ENCODE measurements at regions not wholly inside any gene's neighbourhood (a gene's known extent, or its start where the extent isn't known, plus 50 kb on each side); places are given as distances from the start of the nearest gene placed in this dataset.

DNA sequence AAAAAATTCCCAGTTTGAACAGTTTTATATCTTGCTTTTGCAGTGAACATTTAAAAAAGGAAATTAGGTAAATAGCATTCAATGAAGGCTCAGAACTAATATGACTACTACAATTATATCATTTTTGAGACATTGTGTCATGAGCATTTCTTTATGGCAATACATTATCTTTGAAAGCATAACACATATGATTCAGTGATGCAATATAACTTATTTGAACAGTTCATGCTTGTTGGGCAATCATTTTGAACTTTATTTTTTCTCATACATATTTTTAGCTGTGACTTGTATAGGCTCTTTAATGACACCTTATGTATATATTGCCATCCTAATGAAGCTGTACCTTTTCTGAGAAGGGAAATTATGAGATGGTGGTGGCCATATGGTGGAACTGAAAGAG lies 828.6 kb upstream of the NR2F2 start (continued):
- TF ChIP-seq ETS1 (IDR thresholded peaks at IDR 0.05) = no peak
- no peak for TF ChIP-seq EZH2 (IDR thresholded peaks at IDR 0.05; ENCODE audit: low read depth, unreplicated experiment)
- TF ChIP-seq, protein P1, sequence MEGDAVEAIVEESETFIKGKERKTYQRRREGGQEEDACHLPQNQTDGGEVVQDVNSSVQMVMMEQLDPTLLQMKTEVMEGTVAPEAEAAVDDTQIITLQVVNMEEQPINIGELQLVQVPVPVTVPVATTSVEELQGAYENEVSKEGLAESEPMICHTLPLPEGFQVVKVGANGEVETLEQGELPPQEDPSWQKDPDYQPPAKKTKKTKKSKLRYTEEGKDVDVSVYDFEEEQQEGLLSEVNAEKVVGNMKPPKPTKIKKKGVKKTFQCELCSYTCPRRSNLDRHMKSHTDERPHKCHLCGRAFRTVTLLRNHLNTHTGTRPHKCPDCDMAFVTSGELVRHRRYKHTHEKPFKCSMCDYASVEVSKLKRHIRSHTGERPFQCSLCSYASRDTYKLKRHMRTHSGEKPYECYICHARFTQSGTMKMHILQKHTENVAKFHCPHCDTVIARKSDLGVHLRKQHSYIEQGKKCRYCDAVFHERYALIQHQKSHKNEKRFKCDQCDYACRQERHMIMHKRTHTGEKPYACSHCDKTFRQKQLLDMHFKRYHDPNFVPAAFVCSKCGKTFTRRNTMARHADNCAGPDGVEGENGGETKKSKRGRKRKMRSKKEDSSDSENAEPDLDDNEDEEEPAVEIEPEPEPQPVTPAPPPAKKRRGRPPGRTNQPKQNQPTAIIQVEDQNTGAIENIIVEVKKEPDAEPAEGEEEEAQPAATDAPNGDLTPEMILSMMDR (conservative IDR thresholded peaks at IDR 0.05; ENCODE audit: low read depth in 2 of 2) = no peak
- TF ChIP-seq STAT1 (IDR thresholded peaks at IDR 0.05; ENCODE audit: unreplicated experiment) = no peak
- TF ChIP-seq NANOG (IDR thresholded peaks at IDR 0.05; ENCODE audit: borderline replicate concordance) = no peak
- no peak for TF ChIP-seq JUNB (IDR thresholded peaks at IDR 0.05; ENCODE audit: unreplicated experiment)
- no peak for TF ChIP-seq EZH2phosphoT487 (IDR thresholded peaks at IDR 0.05; ENCODE audit: unreplicated experiment)
- no peak for TF ChIP-seq ZNF331 (CRISPR knock-in tag; IDR thresholded peaks at IDR 0.05; ENCODE audit: low read depth)
- TF ChIP-seq POLR2AphosphoS5 (IDR thresholded peaks at IDR 0.05; ENCODE audit: low read depth) = no peak
- TF ChIP-seq, protein P2, sequence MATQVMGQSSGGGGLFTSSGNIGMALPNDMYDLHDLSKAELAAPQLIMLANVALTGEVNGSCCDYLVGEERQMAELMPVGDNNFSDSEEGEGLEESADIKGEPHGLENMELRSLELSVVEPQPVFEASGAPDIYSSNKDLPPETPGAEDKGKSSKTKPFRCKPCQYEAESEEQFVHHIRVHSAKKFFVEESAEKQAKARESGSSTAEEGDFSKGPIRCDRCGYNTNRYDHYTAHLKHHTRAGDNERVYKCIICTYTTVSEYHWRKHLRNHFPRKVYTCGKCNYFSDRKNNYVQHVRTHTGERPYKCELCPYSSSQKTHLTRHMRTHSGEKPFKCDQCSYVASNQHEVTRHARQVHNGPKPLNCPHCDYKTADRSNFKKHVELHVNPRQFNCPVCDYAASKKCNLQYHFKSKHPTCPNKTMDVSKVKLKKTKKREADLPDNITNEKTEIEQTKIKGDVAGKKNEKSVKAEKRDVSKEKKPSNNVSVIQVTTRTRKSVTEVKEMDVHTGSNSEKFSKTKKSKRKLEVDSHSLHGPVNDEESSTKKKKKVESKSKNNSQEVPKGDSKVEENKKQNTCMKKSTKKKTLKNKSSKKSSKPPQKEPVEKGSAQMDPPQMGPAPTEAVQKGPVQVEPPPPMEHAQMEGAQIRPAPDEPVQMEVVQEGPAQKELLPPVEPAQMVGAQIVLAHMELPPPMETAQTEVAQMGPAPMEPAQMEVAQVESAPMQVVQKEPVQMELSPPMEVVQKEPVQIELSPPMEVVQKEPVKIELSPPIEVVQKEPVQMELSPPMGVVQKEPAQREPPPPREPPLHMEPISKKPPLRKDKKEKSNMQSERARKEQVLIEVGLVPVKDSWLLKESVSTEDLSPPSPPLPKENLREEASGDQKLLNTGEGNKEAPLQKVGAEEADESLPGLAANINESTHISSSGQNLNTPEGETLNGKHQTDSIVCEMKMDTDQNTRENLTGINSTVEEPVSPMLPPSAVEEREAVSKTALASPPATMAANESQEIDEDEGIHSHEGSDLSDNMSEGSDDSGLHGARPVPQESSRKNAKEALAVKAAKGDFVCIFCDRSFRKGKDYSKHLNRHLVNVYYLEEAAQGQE (IDR thresholded peaks at IDR 0.05; ENCODE audit: unreplicated experiment) = no peak
- TF ChIP-seq ZNF114 (CRISPR knock-in tag; IDR thresholded peaks at IDR 0.05) = no peak

GRCh38 chr15:95503107-95503506 lies 827.4 kb upstream of the NR2F2 start:
- no peaks in the 10 kb centered on the region for H3K9me2 ChIP-seq (ENCODE audit: insufficient read depth)
- H3K4me3 ChIP-seq = no peak overlapping the region
- no peaks in the 10 kb centered on the region for H3K27me3 ChIP-seq (ENCODE audit: insufficient read depth)
- H3K4me1 ChIP-seq (ENCODE audit: insufficient read depth) = no peaks in the 10 kb centered on the region
- H3K36me3 ChIP-seq (ENCODE audit: insufficient read depth) = no peaks in the 10 kb centered on the region
- Mint-ChIP-seq H3K9me3 (no peaks in the 10 kb centered on the region; the same call in 2 of the 3 replicates), H3K4me3 (no peak overlapping the region), H3K27ac (no peak overlapping the region), H3K27me3 (ENCODE audit: insufficient read depth, low read depth, poor library complexity) (no peaks in the 10 kb centered on the region), H3K4me1 (no peaks in the 10 kb centered on the region), H3K36me3 (ENCODE audit: low read depth) (no peaks in the 10 kb centered on the region)
- H3F3A ChIP-seq (replicated peaks; ENCODE audit: low read depth) = no peaks in the 10 kb centered on the region
- H4K20me1 ChIP-seq (replicated peaks; ENCODE audit: insufficient read depth) = no peaks in the 10 kb centered on the region
- no peak for DNase-seq (ENCODE audit: low spot score)
- H3K79me2 ChIP-seq (replicated peaks; ENCODE audit: insufficient read depth) = no peaks in the 10 kb centered on the region
- H2AFZ ChIP-seq = no peak overlapping the region
- no peak overlapping the region for H3K4me2 ChIP-seq
- H3K27ac ChIP-seq (ENCODE audit: low read depth) = no peak overlapping the region
- ATAC-seq = no peak
- TF ChIP-seq, protein P2 (IDR thresholded peaks at IDR 0.05; ENCODE audit: unreplicated experiment) = no peak
- TF ChIP-seq ETS1 (IDR thresholded peaks at IDR 0.05) (no peak), EZH2phosphoT487 (IDR thresholded peaks at IDR 0.05; ENCODE audit: unreplicated experiment) (no peak), NANOG (IDR thresholded peaks at IDR 0.05; ENCODE audit: borderline replicate concordance) (no peak)
